IMR-90 (cell line): ENCODE measurements at regions not wholly inside any gene's neighbourhood (a gene's known extent, or its start where the extent isn't known, plus 50 kb on each side); places are given as distances from the start of the nearest gene placed in this dataset.

Source experiments
- ATAC-seq: fragments of 200-7000 bp; cut with Tn5 transposase; 2 replicates; pipeline ENCODE4 v1.9.1; 2020; ENCODE audit warnings: low read depth, mild to moderate bottlenecking, moderate library complexity
- BruUV-seq: library from RNA; stranded (reverse); fragments of 400-500 nt; replicated peaks from 2 replicates; lab custom pipeline; 2021; lab: Mats Ljungman, UMichigan
- CTCF ChIA-PET: fragments of 300-600 bp; formaldehyde crosslinking; extraction: SDS; loops from one replicate; lab custom pipeline; 2021; ENCODE audit warnings: antibody characterized with exemption; lab: Yijun Ruan, JAX
- POLR2A ChIA-PET: fragments of 300-600 bp; sonication (Branson Sonifier 250); formaldehyde crosslinking; loops from one replicate; lab custom pipeline; 2022; ENCODE audit warnings: antibody characterized with exemption; ENCODE audit not compliant: unreplicated experiment; lab: Charles Lee
- DNase-seq: peaks from one replicate; pipeline ENCODE4 v3.0.0; 2013
- H2AFZ ChIP-seq: replicated peaks from 2 replicates; pipeline ENCODE3; 2013; ENCODE audit warnings: low read length, mild to moderate bottlenecking; ENCODE audit not compliant: poor library complexity
- H2AK5ac ChIP-seq: 2 replicates; pipeline ENCODE4 v1.6.1; 2013; ENCODE audit warnings: low read depth, low read length, inconsistent platforms
- H2AK9ac ChIP-seq: replicated peaks from 2 replicates; pipeline ENCODE3; 2013; ENCODE audit warnings: mild to moderate bottlenecking, low read depth, low read length, moderate library complexity; ENCODE audit not compliant: poor library complexity
- H2BK120ac ChIP-seq: 2 replicates; pipeline ENCODE4 v1.6.1; 2013; ENCODE audit warnings: low read depth, low read length, inconsistent platforms
- H2BK15ac ChIP-seq: 3 replicates; pipeline ENCODE4 v1.6.1; 2013; ENCODE audit warnings: low read depth, low read length, inconsistent platforms
- H2BK20ac ChIP-seq: 2 replicates; pipeline ENCODE4 v1.6.1; 2013; ENCODE audit warnings: low read depth, mild to moderate bottlenecking, inconsistent platforms, low read length, moderate library complexity
- H2BK5ac ChIP-seq: 2 replicates; pipeline ENCODE4 v1.6.1; 2013; ENCODE audit warnings: mild to moderate bottlenecking, low read depth, low read length, inconsistent platforms; ENCODE audit not compliant: poor library complexity, severe bottlenecking
- H3K14ac ChIP-seq: replicated peaks from 2 replicates; pipeline ENCODE4 v1.6.1; 2013; ENCODE audit warnings: low read depth, low read length, inconsistent platforms
- H3K18ac ChIP-seq: 2 replicates; pipeline ENCODE4 v1.6.1; 2013; ENCODE audit warnings: low read depth, low read length, control low read depth
- H3K23ac ChIP-seq: 2 replicates; pipeline ENCODE4 v1.6.1; 2013; ENCODE audit warnings: low read depth, low read length, inconsistent platforms
- H3K27ac ChIP-seq: 2 replicates; pipeline ENCODE4 v1.5.1; 2013; ENCODE audit warnings: mild to moderate bottlenecking, control low read depth, low read length; ENCODE audit not compliant: insufficient read depth
- H3K27me3 ChIP-seq: 2 replicates; pipeline ENCODE4 v1.6.1; 2013; ENCODE audit warnings: low read length; ENCODE audit not compliant: control insufficient read depth, insufficient read depth
- H3K36me3 ChIP-seq: 2 replicates; pipeline ENCODE4 v1.6.1; 2013; ENCODE audit warnings: low read length, mixed read lengths; ENCODE audit not compliant: control insufficient read depth, insufficient read depth
- H3K4ac ChIP-seq: 2 replicates; pipeline ENCODE4 v1.6.1; 2013; ENCODE audit warnings: low read depth, low read length, inconsistent platforms
- H3K4me1 ChIP-seq: 2 replicates; pipeline ENCODE4 v1.6.1; 2013; ENCODE audit warnings: low read length, mixed read lengths; ENCODE audit not compliant: control insufficient read depth, insufficient read depth
- H3K4me2 ChIP-seq: 2 replicates; pipeline ENCODE4 v1.6.1; 2013; ENCODE audit warnings: low read depth, mild to moderate bottlenecking, control low read depth, low read length, moderate library complexity
- H3K4me3 ChIP-seq: 2 replicates; pipeline ENCODE4 v1.5.1; 2013; ENCODE audit warnings: low read depth, mild to moderate bottlenecking, control low read depth, low read length, moderate library complexity; ENCODE audit not compliant: insufficient read depth
- H3K56ac ChIP-seq: 2 replicates; pipeline ENCODE4 v1.6.1; 2013; ENCODE audit warnings: low read length, inconsistent platforms; ENCODE audit not compliant: insufficient read depth; ENCODE audit errors: extremely low read depth
- H3K79me1 ChIP-seq, 2 experiments: 2 replicates each; pipeline ENCODE4 v1.6.1; 2013; ENCODE audit warnings: low read length in 2 of 2, inconsistent platforms in 1 of 2, low read depth in 1 of 2
- H3K9ac ChIP-seq: 2 replicates; pipeline ENCODE4 v1.6.1; 2013; ENCODE audit warnings: low read depth, low read length, control low read depth
- H3K9me1 ChIP-seq: 2 replicates; pipeline ENCODE4 v1.6.1; 2013; ENCODE audit warnings: low read length, inconsistent platforms; ENCODE audit not compliant: insufficient read depth
- H3K9me3 ChIP-seq: 2 replicates; pipeline ENCODE4 v1.6.1; 2013; ENCODE audit warnings: low read length; ENCODE audit not compliant: control insufficient read depth, insufficient read depth
- H4K20me1 ChIP-seq: 2 replicates; pipeline ENCODE4 v1.6.1; 2013; ENCODE audit warnings: low read length, inconsistent platforms; ENCODE audit not compliant: insufficient read depth
- H4K5ac ChIP-seq: 2 replicates; pipeline ENCODE4 v1.6.1; 2013; ENCODE audit warnings: mild to moderate bottlenecking, low read depth, low read length, control low read depth
- H4K8ac ChIP-seq, 2 experiments: 2 replicates each; pipeline ENCODE4 v1.6.1; 2013; ENCODE audit warnings: low read depth in 2 of 2, low read length in 2 of 2, control low read depth in 1 of 2, inconsistent platforms in 1 of 2
- H4K91ac ChIP-seq: 2 replicates; pipeline ENCODE4 v1.6.1; 2013; ENCODE audit warnings: low read depth, low read length, inconsistent platforms; ENCODE audit not compliant: insufficient read depth
- CHD1 ChIP-seq: IDR thresholded peaks from 2 replicates; pipeline ENCODE4 v1.6.1; 2012; ENCODE audit warnings: low read depth, low read length, improper control_type of control experiment
- FOS ChIP-seq: fragments of 150-350 bp; IDR thresholded peaks from 2 replicates; pipeline ENCODE4 v1.6.1; 2016; ENCODE audit warnings: low read depth, low read length
- MAFK ChIP-seq: IDR thresholded peaks from 2 replicates; pipeline ENCODE4 v1.6.1; 2012; ENCODE audit warnings: low read depth, low read length, improper control_type of control experiment
- MAZ ChIP-seq: IDR thresholded peaks from 2 replicates; pipeline ENCODE4 v1.6.1; 2012; ENCODE audit warnings: low read depth, mild to moderate bottlenecking, low read length, improper control_type of control experiment, moderate library complexity, borderline replicate concordance
- MXI1 ChIP-seq: IDR thresholded peaks from 2 replicates; pipeline ENCODE4 v1.6.1; 2012; ENCODE audit warnings: low read depth, mild to moderate bottlenecking, low read length, moderate library complexity, borderline replicate concordance
- NFE2L2 ChIP-seq: fragments of 150-350 bp; IDR thresholded peaks from 2 replicates; pipeline ENCODE4 v1.6.1; 2016; ENCODE audit warnings: low read depth, mild to moderate bottlenecking, low read length
- RAD21 ChIP-seq: IDR thresholded peaks from 2 replicates; pipeline ENCODE4 v1.6.1; 2012; ENCODE audit warnings: low read length, improper control_type of control experiment
- RCOR1 ChIP-seq: IDR thresholded peaks from 2 replicates; pipeline ENCODE4 v1.6.1; 2012; ENCODE audit warnings: mild to moderate bottlenecking, low read length, improper control_type of control experiment; ENCODE audit not compliant: insufficient replicate concordance
- RFX5 ChIP-seq: IDR thresholded peaks from 2 replicates; pipeline ENCODE4 v1.8.0; 2012; ENCODE audit warnings: low read depth, mild to moderate bottlenecking, low read length, moderate library complexity
- WGBS, 2 experiments: methylation state at CpG; one replicate each; pipeline versions ENCODE4 v1.1.5 to v1.1.7; 2013; ENCODE audit warnings: missing lambda C conversion rate in 2 of 2; ENCODE audit not compliant: insufficient read length in 1 of 2; ENCODE audit errors: extremely low coverage in 2 of 2; 5-methylcytosine and 5-hydroxymethylcytosine counted together
- dilution Hi-C: fragments of 300-500 bp; cut with HindIII; formaldehyde crosslinking; loops from one replicate; pipeline ENCODE4 v1.14.3; 2018; ENCODE audit warnings: low sequenced_read_pairs; ENCODE audit not compliant: unreplicated experiment
- in situ Hi-C: fragments of 300-500 bp; cut with MboI; formaldehyde crosslinking; loops from 3 replicates; pipeline ENCODE4 v1.14.3; 2019; ENCODE audit warnings: low sequenced_read_pairs, inconsistent platforms, mixed read lengths
- intact Hi-C: fragments of 100-400 bp; cut with micrococcal nuclease; formaldehyde crosslinking; loops from 2 replicates; pipeline ENCODE4 v1.10.0; 2022
- TF ChIP-seq, protein P1 (sequence below): fragments of 150-350 bp; IDR thresholded peaks from 2 replicates; pipeline ENCODE4 v1.6.1; 2016; ENCODE audit warnings: low read depth, mild to moderate bottlenecking, low read length, moderate library complexity, borderline replicate concordance
- TF ChIP-seq, protein P2 (sequence below): fragments of 150-350 bp; IDR thresholded peaks from 2 replicates; pipeline ENCODE4 v1.6.1; 2017; ENCODE audit warnings: mild to moderate bottlenecking, antibody characterized with exemption, low read length, low read depth

DNA sequence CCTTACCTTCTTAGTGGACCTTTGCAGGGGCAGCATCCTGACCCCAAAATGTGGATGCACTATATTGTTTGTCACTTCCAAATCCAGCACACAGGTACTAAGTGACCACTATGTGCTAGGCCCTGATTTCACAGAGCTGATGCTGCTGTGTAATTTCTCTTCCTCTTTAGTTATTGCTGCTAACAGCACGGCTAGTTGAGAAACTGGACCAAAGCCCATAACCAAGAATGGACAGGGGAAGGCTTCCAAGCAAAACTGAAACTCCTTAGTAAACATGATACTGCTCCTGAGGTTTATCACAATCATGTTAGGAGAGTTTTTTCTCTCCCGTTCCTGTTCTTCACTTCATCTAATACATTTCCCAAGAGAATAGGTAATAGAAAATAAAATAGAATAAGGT is 172.9 kb upstream of the TTC29 start:
- Histone ChIP-seq H3K9ac (no peak overlapping the region), H3K4me1 (peaks cover 4% of the 10 kb centered on the region), H2BK15ac (no peak overlapping the region), H2BK20ac (no peak overlapping the region), H3K27ac (no peak overlapping the region), H4K20me1 (no peaks in the 10 kb centered on the region), H3K36me3 (no peaks in the 10 kb centered on the region), H3K14ac (no peak overlapping the region), H3K4ac (no peak overlapping the region), H4K5ac (no peak overlapping the region), H3K4me2 (peak overlapping the region; percentile 34), H3K9me3 (no peaks in the 10 kb centered on the region), H3K4me3 (no peak overlapping the region), H2BK120ac (no peak overlapping the region), H4K91ac (no peak overlapping the region), H3K56ac (no peak overlapping the region), H2AK5ac (no peak overlapping the region), H2AK9ac (no peak overlapping the region), H2BK5ac (no peak overlapping the region), H3K18ac (no peak overlapping the region), H3K27me3 (no peaks in the 10 kb centered on the region), H3K9me1 (no peaks in the 10 kb centered on the region), H2AFZ (no peak overlapping the region), H3K79me1 (no peaks in the 10 kb centered on the region), H3K23ac (no peak overlapping the region), H4K8ac (no peak overlapping the region)
- ChIA-PET CTCF (no interaction called here), POLR2A (interaction anchor here (0.6 kb wide), 1 partner anchor 39 kb away, joined by 3 read pairs; no protein-coding TSS in a partner anchor)
- in situ Hi-C loops (loop anchor here (5.0 to 10.0 kb wide), 2 partner anchors 474 to 746 kb away; no protein-coding TSS in a partner anchor), intact Hi-C loops (no loop called here), dilution Hi-C loops (no loop called here)
- DNase-seq (peak; percentile 75), ATAC-seq (peak; percentile 80)
- no peak for TF ChIP-seq RCOR1
- no peak for TF ChIP-seq MAZ
- no peak for TF ChIP-seq RAD21
- TF ChIP-seq RFX5: no peak
- no peak for TF ChIP-seq MAFK
- TF ChIP-seq CHD1: no peak
- TF ChIP-seq, protein P1, sequence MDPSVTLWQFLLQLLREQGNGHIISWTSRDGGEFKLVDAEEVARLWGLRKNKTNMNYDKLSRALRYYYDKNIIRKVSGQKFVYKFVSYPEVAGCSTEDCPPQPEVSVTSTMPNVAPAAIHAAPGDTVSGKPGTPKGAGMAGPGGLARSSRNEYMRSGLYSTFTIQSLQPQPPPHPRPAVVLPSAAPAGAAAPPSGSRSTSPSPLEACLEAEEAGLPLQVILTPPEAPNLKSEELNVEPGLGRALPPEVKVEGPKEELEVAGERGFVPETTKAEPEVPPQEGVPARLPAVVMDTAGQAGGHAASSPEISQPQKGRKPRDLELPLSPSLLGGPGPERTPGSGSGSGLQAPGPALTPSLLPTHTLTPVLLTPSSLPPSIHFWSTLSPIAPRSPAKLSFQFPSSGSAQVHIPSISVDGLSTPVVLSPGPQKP: no peak
- TF ChIP-seq NFE2L2: no peak
- TF ChIP-seq, protein P2, sequence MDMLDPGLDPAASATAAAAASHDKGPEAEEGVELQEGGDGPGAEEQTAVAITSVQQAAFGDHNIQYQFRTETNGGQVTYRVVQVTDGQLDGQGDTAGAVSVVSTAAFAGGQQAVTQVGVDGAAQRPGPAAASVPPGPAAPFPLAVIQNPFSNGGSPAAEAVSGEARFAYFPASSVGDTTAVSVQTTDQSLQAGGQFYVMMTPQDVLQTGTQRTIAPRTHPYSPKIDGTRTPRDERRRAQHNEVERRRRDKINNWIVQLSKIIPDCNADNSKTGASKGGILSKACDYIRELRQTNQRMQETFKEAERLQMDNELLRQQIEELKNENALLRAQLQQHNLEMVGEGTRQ: no peak
- no peak for TF ChIP-seq FOS
- no peak for TF ChIP-seq MXI1
- no CpG with 5 or more reads among the region's 2 CpGs for WGBS, 2 experiments
- BruUV-seq: no TSS peak
